ENCODE measurements at regions not wholly inside any gene's neighbourhood (a gene's known extent, or its start where the extent isn't known, plus 50 kb on each side); places are given as distances from the start of the nearest gene placed in this dataset.

GRCh38 chrX:131399678-131400428, 110.7 kb upstream of the IGSF1 start:
- Histone ChIP-seq H3K4me1 (ENCODE audit: control insufficient read depth, insufficient read depth, low read length) (no peaks in the 10 kb centered on the region), H3K27ac (ENCODE audit: low read length) (no peak overlapping the region), H3K27me3 (ENCODE audit: control insufficient read depth, insufficient read depth, low read length) (no peaks in the 10 kb centered on the region), H3K4me3 (ENCODE audit: low read depth in 2 of 2, low read length in 2 of 2) (no peak overlapping the region), H3K36me3 (ENCODE audit: control insufficient read depth, insufficient read depth, low read length) (no peaks in the 10 kb centered on the region), H3K9me3 (ENCODE audit: control insufficient read depth, insufficient read depth, low read depth, low read length) (no peaks in the 10 kb centered on the region)
- TF ChIP-seq CTCF (IDR thresholded peaks at IDR 0.05) (no peak), POLR2AphosphoS5 (IDR thresholded peaks at IDR 0.05; ENCODE audit: low read depth, low read length) (no peak), TCF7L2 (IDR thresholded peaks at IDR 0.05; ENCODE audit: low read depth, low read length) (no peak), REST (IDR thresholded peaks at IDR 0.05; ENCODE audit: insufficient read depth in 1 of 2, low read depth in 2 of 2, low read length in 1 of 2) (no peak)
- intact Hi-C loops (cut with micrococcal nuclease; ENCODE audit: unreplicated experiment) = no loop called here
- ATAC-seq = no peak
- in situ Hi-C loops (cut with HindIII; ENCODE audit: low pct_unique_long_range_greater_than_20kb, low sequenced_read_pairs) = no loop called here
- ChIA-PET CTCF (no interaction called here), POLR2A (no interaction called here)
- DNase-seq (ENCODE audit: low read depth, low spot score) = no peak
- no TSS peak for BruUV-seq (replicated peaks)

- ChIA-PET POLR2A (no interaction called here), CTCF (no interaction called here)
Measured at GRCh38 chrX:131402124-131402811, 113.2 kb upstream of the IGSF1 start.

More at GRCh38 chrX:131402124-131402811, 113.2 kb upstream of the IGSF1 start:
- Histone ChIP-seq H3K27me3 (ENCODE audit: control insufficient read depth, insufficient read depth, low read length) (no peaks in the 10 kb centered on the region), H3K36me3 (ENCODE audit: control insufficient read depth, insufficient read depth, low read length) (no peaks in the 10 kb centered on the region), H3K4me1 (ENCODE audit: control insufficient read depth, insufficient read depth, low read length) (no peaks in the 10 kb centered on the region), H3K9me3 (ENCODE audit: control insufficient read depth, insufficient read depth, low read depth, low read length) (no peaks in the 10 kb centered on the region), H3K4me3 (ENCODE audit: low read depth in 2 of 2, low read length in 2 of 2) (no peak overlapping the region), H3K27ac (ENCODE audit: low read length) (no peak overlapping the region)
- intact Hi-C loops (cut with micrococcal nuclease; ENCODE audit: unreplicated experiment) (no loop called here), in situ Hi-C loops (cut with HindIII; ENCODE audit: low pct_unique_long_range_greater_than_20kb, low sequenced_read_pairs) (no loop called here)
- TF ChIP-seq REST (IDR thresholded peaks at IDR 0.05; ENCODE audit: insufficient read depth in 1 of 2, low read depth in 2 of 2, low read length in 1 of 2) (no peak), POLR2AphosphoS5 (IDR thresholded peaks at IDR 0.05; ENCODE audit: low read depth, low read length) (no peak)
- ATAC-seq = no peak
- no TSS peak for BruUV-seq (replicated peaks)
- no peak for DNase-seq (ENCODE audit: low read depth, low spot score)
